Uterus (tissue), 3 donors: ENCODE measurements at regions not wholly inside any gene's neighbourhood (a gene's known extent, or its start where the extent isn't known, plus 50 kb on each side); places are given as distances from the start of the nearest gene placed in this dataset.

Source experiments
- DNase-seq, 2 donors: peaks; one replicate each; pipeline ENCODE4 v3.0.0-alpha.2; 2019 to 2020
- H3K27ac ChIP-seq, 2 donors: fragments of 200-600 bp; sonication (generic); 1 replicate in 1 of 2; 2 replicates in 1 of 2; pipeline ENCODE4 v1.5.1; 2016 to 2018
- H3K27me3 ChIP-seq, 2 donors: fragments of 200-600 bp; sonication (generic); one replicate each; pipeline ENCODE4 v1.5.1; 2018 to 2019; ENCODE audit warnings: control low read depth in 1 of 2
- H3K36me3 ChIP-seq, 2 donors: fragments of 200-600 bp; sonication (generic); one replicate each; pipeline ENCODE4 v1.5.1; 2019; ENCODE audit warnings: control low read depth in 1 of 2
- H3K4me1 ChIP-seq, 2 donors: fragments of 200-600 bp; sonication (generic); one replicate each; pipeline ENCODE4 v1.5.1; 2018 to 2019; ENCODE audit warnings: control low read depth in 1 of 2
- H3K4me3 ChIP-seq, 2 donors: fragments of 200-600 bp; sonication (generic); 1 replicate in 1 of 2; 2 replicates in 1 of 2; pipeline ENCODE4 v1.5.1; 2018 to 2019; ENCODE audit warnings: mild to moderate bottlenecking in 1 of 2
- H3K9me3 ChIP-seq, 2 donors: fragments of 200-600 bp; sonication (generic); one replicate each; pipeline ENCODE4 v1.5.1; 2019; ENCODE audit warnings: control low read depth in 1 of 2
- CTCF ChIP-seq, 4 experiments: fragments of 200-600 bp in 2 of 4; fragments of 450-650 bp in 2 of 4; sonication (generic) in 2 of 4; IDR thresholded peaks; one replicate each; pipeline ENCODE4 v1.5.1; 2016 to 2019; ENCODE audit warnings: antibody characterized with exemption in 4 of 4, mild to moderate bottlenecking in 2 of 4, moderate library complexity in 1 of 4
- POLR2A ChIP-seq, 2 donors: fragments of 450-650 bp; IDR thresholded peaks; one replicate each; pipeline ENCODE4 v1.6.1; 2016; ENCODE audit warnings: antibody characterized with exemption in 2 of 2, mild to moderate bottlenecking in 1 of 2, moderate library complexity in 1 of 2
- intact Hi-C: fragments of 100-400 bp; cut with DNase I; formaldehyde crosslinking; loops from one replicate; pipeline ENCODE4 v1.15.1; 2023; ENCODE audit warnings: low total_unique reads
- donor health status: DM: yes; HTN: yes; CAD: no.

- no peaks in the 10 kb centered on the region for H3K9me3 ChIP-seq
- no peak overlapping the region for H3K27ac ChIP-seq
- H3K4me1 ChIP-seq = no peaks in the 10 kb centered on the region
- H3K36me3 ChIP-seq = no peaks in the 10 kb centered on the region
- no peak for TF ChIP-seq POLR2A (IDR thresholded peaks at IDR 0.05)
- TF ChIP-seq CTCF (IDR thresholded peaks at IDR 0.05) = no peak
- intact Hi-C loops = no loop called here
- no peak for DNase-seq
- H3K4me3 ChIP-seq = no peak overlapping the region
- H3K27me3 ChIP-seq = no peaks in the 10 kb centered on the region
These were observed 474.7 kb upstream of the ADGRB3 start for GRCh38 chr6:68160348-68160747.

- TF ChIP-seq CTCF (IDR thresholded peaks at IDR 0.05) = no peak
- no peak for TF ChIP-seq POLR2A (IDR thresholded peaks at IDR 0.05)
- H3K36me3 ChIP-seq = no peaks in the 10 kb centered on the region
- intact Hi-C loops = no loop called here
These were observed 475.6 kb upstream of the ADGRB3 start for GRCh38 chr6:68159433-68159832.

GRCh38 chr6:68158256-68158655 lies 476.8 kb upstream of the ADGRB3 start:
- no peak for DNase-seq
- H3K4me1 ChIP-seq = no peaks in the 10 kb centered on the region
- TF ChIP-seq POLR2A (IDR thresholded peaks at IDR 0.05) (no peak), CTCF (IDR thresholded peaks at IDR 0.05) (no peak)
- H3K4me3 ChIP-seq = no peak overlapping the region
- H3K27me3 ChIP-seq = no peaks in the 10 kb centered on the region
- H3K36me3 ChIP-seq = no peaks in the 10 kb centered on the region
- no peaks in the 10 kb centered on the region for H3K9me3 ChIP-seq
- intact Hi-C loops = no loop called here
- no peak overlapping the region for H3K27ac ChIP-seq

More at GRCh38 chr6:68159433-68159832, 475.6 kb upstream of the ADGRB3 start:
- H3K4me3 ChIP-seq = no peak overlapping the region
- H3K27me3 ChIP-seq = no peaks in the 10 kb centered on the region
- H3K27ac ChIP-seq = no peak overlapping the region
- no peaks in the 10 kb centered on the region for H3K4me1 ChIP-seq
- no peak for DNase-seq
- no peaks in the 10 kb centered on the region for H3K9me3 ChIP-seq

- Histone ChIP-seq H3K4me3 (no peak overlapping the region), H3K27ac (no peak overlapping the region), H3K9me3 (no peaks in the 10 kb centered on the region), H3K27me3 (peaks cover 0 to 6% of the 10 kb centered on the region in 2 donors), H3K4me1 (no peaks in the 10 kb centered on the region), H3K36me3 (no peaks in the 10 kb centered on the region)
- TF ChIP-seq POLR2A (IDR thresholded peaks at IDR 0.05) (no peak), CTCF (IDR thresholded peaks at IDR 0.05) (no peak)
- no peak for DNase-seq
- intact Hi-C loops = no loop called here
These were observed 490.4 kb upstream of the ADGRB3 start for GRCh38 chr6:68144667-68145066.

- no peak for DNase-seq
- Histone ChIP-seq H3K4me3 (no peak overlapping the region), H3K4me1 (no peaks in the 10 kb centered on the region), H3K27me3 (no peaks in the 10 kb centered on the region), H3K27ac (no peak overlapping the region), H3K9me3 (no peaks in the 10 kb centered on the region), H3K36me3 (no peaks in the 10 kb centered on the region)
- intact Hi-C loops = no loop called here
- TF ChIP-seq CTCF (IDR thresholded peaks at IDR 0.05) (no peak), POLR2A (IDR thresholded peaks at IDR 0.05) (no peak)
These were observed 493.9 kb upstream of the ADGRB3 start for GRCh38 chr6:68141190-68141589.
